ENCODE measurements at regions not wholly inside any gene's neighbourhood (a gene's known extent, or its start where the extent isn't known, plus 50 kb on each side); places are given as distances from the start of the nearest gene placed in this dataset.

- TF ChIP-seq TSHZ2 (CRISPR knock-in tag; IDR thresholded peaks at IDR 0.05), result no peak
- TF ChIP-seq ARNTL (CRISPR knock-in tag; IDR thresholded peaks at IDR 0.05; ENCODE audit: borderline replicate concordance, low read depth), result no peak
- TF ChIP-seq RARB (CRISPR knock-in tag; IDR thresholded peaks at IDR 0.05), result no peak
Observed at GRCh38 chr1:214187121-214187900, 93.6 kb upstream of the SMYD2 start (continued).

DNA sequence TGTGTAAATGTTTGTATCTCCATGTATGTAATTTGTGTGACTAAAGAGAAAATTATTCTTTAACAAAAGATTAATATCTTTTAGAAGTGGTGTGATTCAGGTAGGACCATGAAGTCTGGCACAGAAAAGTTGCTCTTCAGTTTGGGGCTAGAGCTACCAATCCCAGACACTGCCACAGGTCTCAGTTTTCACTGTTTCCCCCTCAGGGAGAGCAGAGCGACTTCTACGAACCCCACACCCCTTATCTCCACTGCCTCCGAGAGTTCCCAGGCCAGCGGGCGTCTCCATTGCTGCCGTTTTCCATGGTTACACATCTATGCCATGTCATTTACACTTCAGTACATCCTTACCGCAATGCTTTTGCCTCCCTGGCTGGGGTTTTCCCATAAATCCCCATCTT lies 93.0 kb upstream of the SMYD2 start:
- ATAC-seq, result no peak
- TF ChIP-seq CSDC2 (CRISPR knock-in tag; IDR thresholded peaks at IDR 0.05) (no peak), TOX (CRISPR knock-in tag; IDR thresholded peaks at IDR 0.05; ENCODE audit: borderline replicate concordance) (no peak), BACH2 (CRISPR knock-in tag; IDR thresholded peaks at IDR 0.05; ENCODE audit: borderline replicate concordance) (no peak), PPARA (CRISPR knock-in tag; IDR thresholded peaks at IDR 0.05; ENCODE audit: borderline replicate concordance) (no peak), SNAI2 (CRISPR knock-in tag; IDR thresholded peaks at IDR 0.05) (no peak), POU6F1 (CRISPR knock-in tag; IDR thresholded peaks at IDR 0.05; ENCODE audit: borderline replicate concordance, low read depth) (no peak), ZNF8 (CRISPR knock-in tag; IDR thresholded peaks at IDR 0.05) (no peak), TSHZ2 (CRISPR knock-in tag; IDR thresholded peaks at IDR 0.05) (no peak), ZNF565 (CRISPR knock-in tag; conservative IDR thresholded peaks at IDR 0.05; ENCODE audit: low read depth) (no peak), ISL1 (CRISPR knock-in tag; IDR thresholded peaks at IDR 0.05) (no peak), ZC3H10 (CRISPR knock-in tag; IDR thresholded peaks at IDR 0.05) (no peak), ZFP30 (CRISPR knock-in tag; IDR thresholded peaks at IDR 0.05) (no peak), ZFP3 (CRISPR knock-in tag; IDR thresholded peaks at IDR 0.05) (no peak), ARNTL (CRISPR knock-in tag; IDR thresholded peaks at IDR 0.05; ENCODE audit: borderline replicate concordance, low read depth) (no peak), ZNF70 (CRISPR knock-in tag; IDR thresholded peaks at IDR 0.05) (no peak), RARB (CRISPR knock-in tag; IDR thresholded peaks at IDR 0.05) (no peak), TCF4 (CRISPR knock-in tag; IDR thresholded peaks at IDR 0.05; ENCODE audit: borderline replicate concordance) (no peak)
- TF ChIP-seq, protein P1, sequence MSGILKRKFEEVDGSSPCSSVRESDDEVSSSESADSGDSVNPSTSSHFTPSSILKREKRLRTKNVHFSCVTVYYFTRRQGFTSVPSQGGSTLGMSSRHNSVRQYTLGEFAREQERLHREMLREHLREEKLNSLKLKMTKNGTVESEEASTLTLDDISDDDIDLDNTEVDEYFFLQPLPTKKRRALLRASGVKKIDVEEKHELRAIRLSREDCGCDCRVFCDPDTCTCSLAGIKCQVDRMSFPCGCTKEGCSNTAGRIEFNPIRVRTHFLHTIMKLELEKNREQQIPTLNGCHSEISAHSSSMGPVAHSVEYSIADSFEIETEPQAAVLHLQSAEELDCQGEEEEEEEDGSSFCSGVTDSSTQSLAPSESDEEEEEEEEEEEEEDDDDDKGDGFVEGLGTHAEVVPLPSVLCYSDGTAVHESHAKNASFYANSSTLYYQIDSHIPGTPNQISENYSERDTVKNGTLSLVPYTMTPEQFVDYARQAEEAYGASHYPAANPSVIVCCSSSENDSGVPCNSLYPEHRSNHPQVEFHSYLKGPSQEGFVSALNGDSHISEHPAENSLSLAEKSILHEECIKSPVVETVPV (CRISPR knock-in tag; IDR thresholded peaks at IDR 0.05), result no peak

- no peak for ATAC-seq
- TF ChIP-seq ZNF8 (CRISPR knock-in tag; IDR thresholded peaks at IDR 0.05) (no peak), BACH2 (CRISPR knock-in tag; IDR thresholded peaks at IDR 0.05; ENCODE audit: borderline replicate concordance) (no peak), TOX (CRISPR knock-in tag; IDR thresholded peaks at IDR 0.05; ENCODE audit: borderline replicate concordance) (no peak), ZC3H10 (CRISPR knock-in tag; IDR thresholded peaks at IDR 0.05) (no peak), POU6F1 (CRISPR knock-in tag; IDR thresholded peaks at IDR 0.05; ENCODE audit: borderline replicate concordance, low read depth) (no peak), ZNF70 (CRISPR knock-in tag; IDR thresholded peaks at IDR 0.05) (no peak), PPARA (CRISPR knock-in tag; IDR thresholded peaks at IDR 0.05; ENCODE audit: borderline replicate concordance) (no peak), OSR1 (CRISPR knock-in tag; IDR thresholded peaks at IDR 0.05) (no peak), ARNTL (CRISPR knock-in tag; IDR thresholded peaks at IDR 0.05; ENCODE audit: borderline replicate concordance, low read depth) (no peak), RARB (CRISPR knock-in tag; IDR thresholded peaks at IDR 0.05) (no peak), SNAI2 (CRISPR knock-in tag; IDR thresholded peaks at IDR 0.05) (no peak)
- TF ChIP-seq, protein P1 (CRISPR knock-in tag; IDR thresholded peaks at IDR 0.05), result no peak
- TF ChIP-seq, protein P2, sequence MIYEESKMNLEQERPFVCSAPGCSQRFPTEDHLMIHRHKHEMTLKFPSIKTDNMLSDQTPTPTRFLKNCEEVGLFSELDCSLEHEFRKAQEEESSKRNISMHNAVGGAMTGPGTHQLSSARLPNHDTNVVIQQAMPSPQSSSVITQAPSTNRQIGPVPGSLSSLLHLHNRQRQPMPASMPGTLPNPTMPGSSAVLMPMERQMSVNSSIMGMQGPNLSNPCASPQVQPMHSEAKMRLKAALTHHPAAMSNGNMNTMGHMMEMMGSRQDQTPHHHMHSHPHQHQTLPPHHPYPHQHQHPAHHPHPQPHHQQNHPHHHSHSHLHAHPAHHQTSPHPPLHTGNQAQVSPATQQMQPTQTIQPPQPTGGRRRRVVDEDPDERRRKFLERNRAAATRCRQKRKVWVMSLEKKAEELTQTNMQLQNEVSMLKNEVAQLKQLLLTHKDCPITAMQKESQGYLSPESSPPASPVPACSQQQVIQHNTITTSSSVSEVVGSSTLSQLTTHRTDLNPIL (CRISPR knock-in tag; IDR thresholded peaks at IDR 0.05; ENCODE audit: low read depth), result no peak
Observed at GRCh38 chr1:214188835-214189234, 92.1 kb upstream of the SMYD2 start.

All from SK-N-SH treated with all-trans-retinoic acid at 6 μM for 48 hours (cell line).